Astrocyte of the cerebellum (primary cell): ENCODE measurements at regions not wholly inside any gene's neighbourhood (a gene's known extent, or its start where the extent isn't known, plus 50 kb on each side); places are given as distances from the start of the nearest gene placed in this dataset.
"Not testable (repeated sequence)": the region's sequence is repeated elsewhere in the genome, so short reads cannot be mapped to it uniquely, and the experiment has no call there.

Experiments
- DNase-seq: peaks from one replicate; pipeline ENCODE4 v3.0.0-alpha.2; 2011; ENCODE audit warnings: low read depth
- H3K4me3 ChIP-seq: 2 replicates; pipeline ENCODE4 v1.5.1; 2011; ENCODE audit warnings: mild to moderate bottlenecking, low read depth, low read length, moderate library complexity
- in situ Hi-C: cut with HindIII; loops from 2 replicates; pipeline ENCODE4 v1.10.0; 2017; ENCODE audit warnings: low sequenced_read_pairs
- TF ChIP-seq, protein P1 (sequence below): IDR thresholded peaks from 2 replicates; pipeline ENCODE4 v1.5.1; 2012; ENCODE audit warnings: low read length, low read depth, moderate library complexity, mild to moderate bottlenecking; ENCODE audit errors: missing control alignments

GRCh38 chr11:90614318-90614717 is 391.5 kb upstream of the CHORDC1 start:
- in situ Hi-C loops, result no loop called here
- DNase-seq, result no peak
- no peak overlapping the region for H3K4me3 ChIP-seq
- TF ChIP-seq, protein P1, sequence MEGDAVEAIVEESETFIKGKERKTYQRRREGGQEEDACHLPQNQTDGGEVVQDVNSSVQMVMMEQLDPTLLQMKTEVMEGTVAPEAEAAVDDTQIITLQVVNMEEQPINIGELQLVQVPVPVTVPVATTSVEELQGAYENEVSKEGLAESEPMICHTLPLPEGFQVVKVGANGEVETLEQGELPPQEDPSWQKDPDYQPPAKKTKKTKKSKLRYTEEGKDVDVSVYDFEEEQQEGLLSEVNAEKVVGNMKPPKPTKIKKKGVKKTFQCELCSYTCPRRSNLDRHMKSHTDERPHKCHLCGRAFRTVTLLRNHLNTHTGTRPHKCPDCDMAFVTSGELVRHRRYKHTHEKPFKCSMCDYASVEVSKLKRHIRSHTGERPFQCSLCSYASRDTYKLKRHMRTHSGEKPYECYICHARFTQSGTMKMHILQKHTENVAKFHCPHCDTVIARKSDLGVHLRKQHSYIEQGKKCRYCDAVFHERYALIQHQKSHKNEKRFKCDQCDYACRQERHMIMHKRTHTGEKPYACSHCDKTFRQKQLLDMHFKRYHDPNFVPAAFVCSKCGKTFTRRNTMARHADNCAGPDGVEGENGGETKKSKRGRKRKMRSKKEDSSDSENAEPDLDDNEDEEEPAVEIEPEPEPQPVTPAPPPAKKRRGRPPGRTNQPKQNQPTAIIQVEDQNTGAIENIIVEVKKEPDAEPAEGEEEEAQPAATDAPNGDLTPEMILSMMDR, result no peak

GRCh38 chr11:90613037-90613436 is 390.2 kb upstream of the CHORDC1 start:
- H3K4me3 ChIP-seq, in situ Hi-C loops, DNase-seq: not testable (repeated sequence)

DNA sequence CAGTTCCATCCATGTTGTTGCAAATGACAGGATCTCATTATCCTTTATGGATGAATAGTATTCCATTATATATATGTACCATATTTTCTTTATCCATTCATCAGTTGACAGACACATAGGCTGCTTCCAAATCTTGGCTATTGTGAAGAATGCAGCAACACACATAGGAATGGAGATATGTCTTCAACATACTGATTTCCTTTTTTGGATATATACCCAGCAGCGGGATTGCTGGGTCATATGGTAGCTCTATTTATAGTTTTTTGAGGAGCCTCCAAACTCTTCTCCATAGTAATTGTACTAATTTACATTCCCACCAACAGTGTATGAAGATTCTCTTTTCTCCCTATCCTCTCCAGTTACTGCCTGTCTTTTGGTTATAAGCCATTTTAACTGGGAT is 383.9 kb upstream of the CHORDC1 start:
- no peak overlapping the region for H3K4me3 ChIP-seq
- TF ChIP-seq, protein P1, result no peak
- in situ Hi-C loops, result no loop called here
- no peak for DNase-seq

- TF ChIP-seq, protein P1, result no peak
- no peak overlapping the region for H3K4me3 ChIP-seq
- in situ Hi-C loops, result no loop called here
- no peak for DNase-seq
Observed at GRCh38 chr11:90601261-90601660, 378.4 kb upstream of the CHORDC1 start.

DNA sequence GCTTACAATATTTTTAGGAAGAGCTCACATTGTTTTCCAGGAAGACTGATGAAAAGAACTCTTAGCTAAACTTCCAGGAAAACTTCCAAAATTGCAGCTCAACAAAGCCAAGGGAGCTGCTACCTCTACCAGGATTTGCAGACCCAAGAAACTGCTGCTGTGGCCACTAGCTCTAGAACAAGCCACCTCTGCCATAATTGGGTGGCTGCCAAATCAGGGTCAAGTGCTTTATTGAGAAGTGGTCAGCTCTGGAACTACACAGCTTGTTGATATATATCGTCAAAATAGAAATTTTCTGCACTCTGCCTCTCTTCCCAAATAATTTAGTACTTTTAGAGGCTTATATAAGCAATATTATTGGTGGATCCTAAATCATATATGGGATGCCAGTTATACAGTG is 371.8 kb upstream of the CHORDC1 start:
- in situ Hi-C loops, result no loop called here
- TF ChIP-seq, protein P1, result no peak
- DNase-seq, result no peak
- no peak overlapping the region for H3K4me3 ChIP-seq

DNA sequence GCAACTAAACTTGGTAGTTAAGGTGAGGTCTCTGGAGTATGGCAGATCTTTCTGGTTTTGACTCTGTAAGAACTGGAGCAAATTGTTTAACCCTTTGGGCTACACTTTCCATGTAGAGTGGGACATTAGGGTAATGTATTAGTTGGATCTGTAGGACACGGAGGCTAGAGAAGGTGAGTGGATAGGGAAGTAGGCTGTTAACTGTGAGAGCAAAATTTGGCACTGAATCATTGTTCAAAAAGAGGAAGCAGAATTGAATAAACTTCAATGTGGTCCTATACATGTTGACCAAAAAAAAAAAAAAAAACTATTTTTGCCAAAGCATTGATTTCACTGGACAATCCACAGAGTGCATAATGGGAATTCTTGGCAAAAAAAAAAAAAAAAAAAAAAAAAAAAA is 370.2 kb upstream of the CHORDC1 start:
- no peak overlapping the region for H3K4me3 ChIP-seq
- in situ Hi-C loops, result no loop called here
- TF ChIP-seq, protein P1, result no peak
- DNase-seq, result no peak

DNA sequence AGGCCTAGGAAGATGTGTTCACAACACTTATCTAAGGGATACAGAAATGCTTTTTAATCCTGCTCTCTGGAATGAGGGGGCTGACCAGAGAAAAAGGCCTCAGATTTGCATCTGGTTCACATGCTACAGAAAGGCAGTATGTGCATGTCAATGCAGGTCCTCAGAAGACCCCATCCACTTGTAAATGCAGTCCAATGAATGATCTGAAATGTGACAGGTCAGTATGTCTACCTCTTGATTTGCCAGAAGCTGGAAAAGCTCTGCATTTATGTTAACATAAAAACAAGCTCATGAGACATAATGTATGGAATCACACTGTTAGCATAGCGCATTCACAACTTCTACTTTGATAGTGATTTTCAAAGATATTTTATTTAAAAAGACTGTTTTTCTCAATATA is 367.4 kb upstream of the CHORDC1 start:
- no peak for DNase-seq
- no peak overlapping the region for H3K4me3 ChIP-seq
- in situ Hi-C loops, result no loop called here
- TF ChIP-seq, protein P1, result no peak
